ENCODE measurements at regions not wholly inside any gene's neighbourhood (a gene's known extent, or its start where the extent isn't known, plus 50 kb on each side); places are given as distances from the start of the nearest gene placed in this dataset.

- FAIRE-seq (no peak), DNase-seq (ENCODE audit: low read depth in 1 of 2, low spot score in 2 of 2) (no peak)
- no peaks in the 10 kb centered on the region for H4K20me1 ChIP-seq (replicated peaks in 1 of 2; ENCODE audit: control insufficient read depth in 1 of 2, insufficient read depth in 2 of 2, low read length in 2 of 2)
- H3K9me3 ChIP-seq (ENCODE audit: insufficient read depth in 2 of 2, low read depth in 1 of 2, low read length in 1 of 2): peaks cover 3 to 4% of the 10 kb centered on the region in 2 experiments; a peak in 1 of 4 replicates
- H2BK20ac ChIP-seq (ENCODE audit: low read length): no peak overlapping the region
- H3K23ac ChIP-seq (ENCODE audit: insufficient read length): no peak overlapping the region
- H3K23me2 ChIP-seq (ENCODE audit: low read depth, low read length): no peaks in the 10 kb centered on the region
- no peak overlapping the region for H4K5ac ChIP-seq (ENCODE audit: insufficient read length, low read depth, low read length)
- no peak overlapping the region for H3K9ac ChIP-seq (replicated peaks in 1 of 4; ENCODE audit: extremely low read depth in 1 of 4, low read depth in 3 of 4, low read length in 3 of 4)
- ChIA-PET POLR2A (ENCODE audit: partially characterized antibody) (no interaction called here), CTCF (ENCODE audit: partially characterized antibody) (no interaction called here)
- no peak overlapping the region for H2AFZ ChIP-seq (ENCODE audit: low read length)
- H2BK5ac ChIP-seq (ENCODE audit: low read depth, low read length): no peak overlapping the region
- no peak overlapping the region for H3K4me3 ChIP-seq (ENCODE audit: extremely low read depth in 1 of 4, insufficient read depth in 2 of 4, low read depth in 3 of 4, low read length in 4 of 4)
- no peak overlapping the region for H2BK15ac ChIP-seq (ENCODE audit: low read length)
- no peak overlapping the region for H3K4ac ChIP-seq (replicated peaks; ENCODE audit: insufficient read length, low read depth, low read length)
- no peaks in the 10 kb centered on the region for H3K27me3 ChIP-seq (replicated peaks in 1 of 4; ENCODE audit: control insufficient read depth in 3 of 4, extremely low read depth in 1 of 4, insufficient read depth in 3 of 4, low read length in 3 of 4)
- TF ChIP-seq HDAC2 (IDR thresholded peaks at IDR 0.05; ENCODE audit: borderline replicate concordance in 1 of 2, low read depth in 2 of 2, low read length in 2 of 2) (no peak), SP1 (IDR thresholded peaks at IDR 0.05; ENCODE audit: low read depth, low read length) (no peak), HDAC6 (IDR thresholded peaks at IDR 0.05; ENCODE audit: low read depth, low read length) (no peak), BRCA1 (IDR thresholded peaks at IDR 0.05; ENCODE audit: low read depth, low read length) (no peak), MAFK (IDR thresholded peaks at IDR 0.05; ENCODE audit: low read depth, low read length) (no peak), CEBPB (IDR thresholded peaks at IDR 0.05; ENCODE audit: low read depth, low read length) (no peak), RNF2 (IDR thresholded peaks at IDR 0.05; ENCODE audit: borderline replicate concordance, low read depth, low read length, missing control alignments, poor library complexity, severe bottlenecking) (no peak), NRF1 (IDR thresholded peaks at IDR 0.05; ENCODE audit: low read depth, low read length) (no peak)
- H2BK120ac ChIP-seq (replicated peaks; ENCODE audit: low read depth, low read length): no peak overlapping the region
- H3K4me2 ChIP-seq (ENCODE audit: insufficient read depth in 1 of 2, low read depth in 2 of 2, low read length in 2 of 2): no peak overlapping the region
- H3K27ac ChIP-seq (ENCODE audit: low read depth, low read length): no peak overlapping the region
- WGBS, 2 experiments (ENCODE audit: extremely low coverage in 1 of 2, insufficient coverage in 1 of 2, insufficient read length in 1 of 2, insufficient replicate concordance in 2 of 2, low coverage in 1 of 2, low lambda C conversion rate in 2 of 2, missing lambda C conversion rate in 1 of 2): 93% methylated on average over 1 of the region's 1 CpG; no CpG with 5 or more reads in 1 of the 2 experiments
- H3K18ac ChIP-seq (ENCODE audit: extremely low read depth, low read length): no peak overlapping the region
- no peak overlapping the region for H2BK12ac ChIP-seq (ENCODE audit: low read depth, low read length)
- H3K79me2 ChIP-seq (ENCODE audit: control insufficient read depth in 1 of 2, insufficient read depth in 2 of 2, low read length in 2 of 2): no peaks in the 10 kb centered on the region
- H3K79me1 ChIP-seq (ENCODE audit: low read depth, low read length): no peaks in the 10 kb centered on the region
- no peak overlapping the region for H4K91ac ChIP-seq (replicated peaks; ENCODE audit: insufficient read length, low read length)
- H3K14ac ChIP-seq (ENCODE audit: insufficient read length): no peak overlapping the region
- H3K56ac ChIP-seq (replicated peaks; ENCODE audit: insufficient read length, low read depth, low read length): no peak overlapping the region
- H3K36me3 ChIP-seq (ENCODE audit: control insufficient read depth in 2 of 4, insufficient read depth in 4 of 4, low read length in 3 of 4): no peaks in the 10 kb centered on the region; a peak in 1 of 8 replicates
- peaks cover 0 to 2% (median 0%) of the 10 kb centered on the region in 4 experiments; a peak in 1 of 7 replicates for H3K4me1 ChIP-seq (replicated peaks in 1 of 4; ENCODE audit: control insufficient read depth in 3 of 4, insufficient read depth in 4 of 4, low read length in 3 of 4)
- no peak overlapping the region for H4K8ac ChIP-seq (ENCODE audit: extremely low read depth, insufficient read depth, low read length)
- H2AK5ac ChIP-seq (ENCODE audit: low read depth, low read length): no peak overlapping the region
These were observed 82.9 kb upstream of the MED14 start for GRCh38 chrX:40818236-40818635.

Measured in H1 (cell line).